IMR-90 (cell line): ENCODE measurements at regions not wholly inside any gene's neighbourhood (a gene's known extent, or its start where the extent isn't known, plus 50 kb on each side); places are given as distances from the start of the nearest gene placed in this dataset.

Experiments used
- ATAC-seq: fragments of 200-7000 bp; cut with Tn5 transposase; 2 replicates; pipeline ENCODE4 v1.9.1; 2020; ENCODE audit warnings: low read depth, mild to moderate bottlenecking, moderate library complexity
- BruUV-seq: library from RNA; stranded (reverse); fragments of 400-500 nt; replicated peaks from 2 replicates; lab custom pipeline; 2021; lab: Mats Ljungman, UMichigan
- CTCF ChIA-PET: fragments of 300-600 bp; formaldehyde crosslinking; extraction: SDS; loops from one replicate; lab custom pipeline; 2021; ENCODE audit warnings: antibody characterized with exemption; lab: Yijun Ruan, JAX
- POLR2A ChIA-PET: fragments of 300-600 bp; sonication (Branson Sonifier 250); formaldehyde crosslinking; loops from one replicate; lab custom pipeline; 2022; ENCODE audit warnings: antibody characterized with exemption; ENCODE audit not compliant: unreplicated experiment; lab: Charles Lee
- DNase-seq: peaks from one replicate; pipeline ENCODE4 v3.0.0; 2013
- H2AFZ ChIP-seq: replicated peaks from 2 replicates; pipeline ENCODE3; 2013; ENCODE audit warnings: low read length, mild to moderate bottlenecking; ENCODE audit not compliant: poor library complexity
- H2AK5ac ChIP-seq: 2 replicates; pipeline ENCODE4 v1.6.1; 2013; ENCODE audit warnings: low read depth, low read length, inconsistent platforms
- H2AK9ac ChIP-seq: replicated peaks from 2 replicates; pipeline ENCODE3; 2013; ENCODE audit warnings: mild to moderate bottlenecking, low read depth, low read length, moderate library complexity; ENCODE audit not compliant: poor library complexity
- H2BK120ac ChIP-seq: 2 replicates; pipeline ENCODE4 v1.6.1; 2013; ENCODE audit warnings: low read depth, low read length, inconsistent platforms
- H2BK15ac ChIP-seq: 3 replicates; pipeline ENCODE4 v1.6.1; 2013; ENCODE audit warnings: low read depth, low read length, inconsistent platforms
- H2BK20ac ChIP-seq: 2 replicates; pipeline ENCODE4 v1.6.1; 2013; ENCODE audit warnings: low read depth, mild to moderate bottlenecking, inconsistent platforms, low read length, moderate library complexity
- H2BK5ac ChIP-seq: 2 replicates; pipeline ENCODE4 v1.6.1; 2013; ENCODE audit warnings: mild to moderate bottlenecking, low read depth, low read length, inconsistent platforms; ENCODE audit not compliant: poor library complexity, severe bottlenecking
- H3K14ac ChIP-seq: replicated peaks from 2 replicates; pipeline ENCODE4 v1.6.1; 2013; ENCODE audit warnings: low read depth, low read length, inconsistent platforms
- H3K18ac ChIP-seq: 2 replicates; pipeline ENCODE4 v1.6.1; 2013; ENCODE audit warnings: low read depth, low read length, control low read depth
- H3K23ac ChIP-seq: 2 replicates; pipeline ENCODE4 v1.6.1; 2013; ENCODE audit warnings: low read depth, low read length, inconsistent platforms
- H3K27ac ChIP-seq: 2 replicates; pipeline ENCODE4 v1.5.1; 2013; ENCODE audit warnings: mild to moderate bottlenecking, control low read depth, low read length; ENCODE audit not compliant: insufficient read depth
- H3K27me3 ChIP-seq: 2 replicates; pipeline ENCODE4 v1.6.1; 2013; ENCODE audit warnings: low read length; ENCODE audit not compliant: control insufficient read depth, insufficient read depth
- H3K36me3 ChIP-seq: 2 replicates; pipeline ENCODE4 v1.6.1; 2013; ENCODE audit warnings: low read length, mixed read lengths; ENCODE audit not compliant: control insufficient read depth, insufficient read depth
- H3K4ac ChIP-seq: 2 replicates; pipeline ENCODE4 v1.6.1; 2013; ENCODE audit warnings: low read depth, low read length, inconsistent platforms
- H3K4me1 ChIP-seq: 2 replicates; pipeline ENCODE4 v1.6.1; 2013; ENCODE audit warnings: low read length, mixed read lengths; ENCODE audit not compliant: control insufficient read depth, insufficient read depth
- H3K4me2 ChIP-seq: 2 replicates; pipeline ENCODE4 v1.6.1; 2013; ENCODE audit warnings: low read depth, mild to moderate bottlenecking, control low read depth, low read length, moderate library complexity
- H3K4me3 ChIP-seq: 2 replicates; pipeline ENCODE4 v1.5.1; 2013; ENCODE audit warnings: low read depth, mild to moderate bottlenecking, control low read depth, low read length, moderate library complexity; ENCODE audit not compliant: insufficient read depth
- H3K56ac ChIP-seq: 2 replicates; pipeline ENCODE4 v1.6.1; 2013; ENCODE audit warnings: low read length, inconsistent platforms; ENCODE audit not compliant: insufficient read depth; ENCODE audit errors: extremely low read depth
- H3K79me1 ChIP-seq, 2 experiments: 2 replicates each; pipeline ENCODE4 v1.6.1; 2013; ENCODE audit warnings: low read length in 2 of 2, inconsistent platforms in 1 of 2, low read depth in 1 of 2
- H3K9ac ChIP-seq: 2 replicates; pipeline ENCODE4 v1.6.1; 2013; ENCODE audit warnings: low read depth, low read length, control low read depth
- H3K9me1 ChIP-seq: 2 replicates; pipeline ENCODE4 v1.6.1; 2013; ENCODE audit warnings: low read length, inconsistent platforms; ENCODE audit not compliant: insufficient read depth
- H3K9me3 ChIP-seq: 2 replicates; pipeline ENCODE4 v1.6.1; 2013; ENCODE audit warnings: low read length; ENCODE audit not compliant: control insufficient read depth, insufficient read depth
- H4K20me1 ChIP-seq: 2 replicates; pipeline ENCODE4 v1.6.1; 2013; ENCODE audit warnings: low read length, inconsistent platforms; ENCODE audit not compliant: insufficient read depth
- H4K5ac ChIP-seq: 2 replicates; pipeline ENCODE4 v1.6.1; 2013; ENCODE audit warnings: mild to moderate bottlenecking, low read depth, low read length, control low read depth
- H4K8ac ChIP-seq, 2 experiments: 2 replicates each; pipeline ENCODE4 v1.6.1; 2013; ENCODE audit warnings: low read depth in 2 of 2, low read length in 2 of 2, control low read depth in 1 of 2, inconsistent platforms in 1 of 2
- H4K91ac ChIP-seq: 2 replicates; pipeline ENCODE4 v1.6.1; 2013; ENCODE audit warnings: low read depth, low read length, inconsistent platforms; ENCODE audit not compliant: insufficient read depth
- BHLHE40 ChIP-seq: fragments of 150-350 bp; IDR thresholded peaks from 2 replicates; pipeline ENCODE4 v1.6.1; 2016; ENCODE audit warnings: mild to moderate bottlenecking, low read depth, low read length
- MAFK ChIP-seq: IDR thresholded peaks from 2 replicates; pipeline ENCODE4 v1.6.1; 2012; ENCODE audit warnings: low read depth, low read length, improper control_type of control experiment
- MXI1 ChIP-seq: IDR thresholded peaks from 2 replicates; pipeline ENCODE4 v1.6.1; 2012; ENCODE audit warnings: low read depth, mild to moderate bottlenecking, low read length, moderate library complexity, borderline replicate concordance
- NFE2L2 ChIP-seq: fragments of 150-350 bp; IDR thresholded peaks from 2 replicates; pipeline ENCODE4 v1.6.1; 2016; ENCODE audit warnings: low read depth, mild to moderate bottlenecking, low read length
- RAD21 ChIP-seq: IDR thresholded peaks from 2 replicates; pipeline ENCODE4 v1.6.1; 2012; ENCODE audit warnings: low read length, improper control_type of control experiment
- RCOR1 ChIP-seq: IDR thresholded peaks from 2 replicates; pipeline ENCODE4 v1.6.1; 2012; ENCODE audit warnings: mild to moderate bottlenecking, low read length, improper control_type of control experiment; ENCODE audit not compliant: insufficient replicate concordance
- RFX5 ChIP-seq: IDR thresholded peaks from 2 replicates; pipeline ENCODE4 v1.8.0; 2012; ENCODE audit warnings: low read depth, mild to moderate bottlenecking, low read length, moderate library complexity
- USF2 ChIP-seq: fragments of 150-350 bp; IDR thresholded peaks from 2 replicates; pipeline ENCODE4 v1.6.1; 2017; ENCODE audit warnings: mild to moderate bottlenecking, antibody characterized with exemption, low read length, low read depth
- WGBS, 2 experiments: methylation state at CpG; one replicate each; pipeline versions ENCODE4 v1.1.5 to v1.1.7; 2013; ENCODE audit warnings: missing lambda C conversion rate in 2 of 2; ENCODE audit not compliant: insufficient read length in 1 of 2; ENCODE audit errors: extremely low coverage in 2 of 2; 5-methylcytosine and 5-hydroxymethylcytosine counted together
- dilution Hi-C: fragments of 300-500 bp; cut with HindIII; formaldehyde crosslinking; loops from one replicate; pipeline ENCODE4 v1.14.3; 2018; ENCODE audit warnings: low sequenced_read_pairs; ENCODE audit not compliant: unreplicated experiment
- in situ Hi-C: fragments of 300-500 bp; cut with MboI; formaldehyde crosslinking; loops from 3 replicates; pipeline ENCODE4 v1.14.3; 2019; ENCODE audit warnings: low sequenced_read_pairs, inconsistent platforms, mixed read lengths
- intact Hi-C: fragments of 100-400 bp; cut with micrococcal nuclease; formaldehyde crosslinking; loops from 2 replicates; pipeline ENCODE4 v1.10.0; 2022
- TF ChIP-seq, protein P1 (sequence below): fragments of 150-350 bp; IDR thresholded peaks from 2 replicates; pipeline ENCODE4 v1.6.1; 2016; ENCODE audit warnings: low read depth, mild to moderate bottlenecking, low read length, moderate library complexity, borderline replicate concordance

DNA sequence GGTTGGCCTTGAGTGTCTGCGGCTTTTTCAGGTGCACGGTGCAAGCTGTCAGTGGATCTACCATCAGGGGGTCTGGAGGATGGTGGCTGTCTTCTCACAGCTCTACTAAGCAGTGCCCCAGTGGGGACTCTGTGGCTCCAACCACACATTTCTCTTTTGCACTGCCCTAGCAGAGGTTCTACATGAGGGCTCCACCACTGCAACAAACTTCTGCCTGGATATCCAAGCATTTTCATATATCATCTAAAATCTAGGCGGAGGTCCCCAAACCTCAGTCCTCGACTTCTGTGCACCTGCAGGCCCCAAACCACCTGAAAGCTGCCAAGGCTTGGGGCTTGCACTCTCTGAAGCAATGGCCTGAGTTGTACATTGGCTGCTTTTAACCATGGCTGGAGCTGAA lies 601.5 kb downstream of the MTRR start:
- ChIA-PET POLR2A (no interaction called here), CTCF (no interaction called here)
- no peak for ATAC-seq
- Histone ChIP-seq H3K56ac (no peak overlapping the region), H2AK5ac (no peak overlapping the region), H3K9ac (no peak overlapping the region), H3K27ac (no peak overlapping the region), H4K20me1 (no peaks in the 10 kb centered on the region), H4K91ac (no peak overlapping the region), H4K5ac (no peak overlapping the region), H4K8ac (no peak overlapping the region), H2BK120ac (no peak overlapping the region), H3K4me1 (no peaks in the 10 kb centered on the region), H3K9me1 (no peaks in the 10 kb centered on the region), H2AK9ac (no peak overlapping the region), H2BK20ac (no peak overlapping the region), H3K23ac (no peak overlapping the region), H3K4ac (no peak overlapping the region), H3K79me1 (no peaks in the 10 kb centered on the region), H3K4me2 (no peak overlapping the region), H3K18ac (no peak overlapping the region), H3K14ac (no peak overlapping the region), H3K27me3 (no peaks in the 10 kb centered on the region), H2BK15ac (no peak overlapping the region), H2BK5ac (no peak overlapping the region), H3K4me3 (no peak overlapping the region), H2AFZ (no peak overlapping the region), H3K36me3 (no peaks in the 10 kb centered on the region), H3K9me3 (peaks cover 7% of the 10 kb centered on the region; the same call in 1 of the 2 replicates)
- TF ChIP-seq RFX5 = no peak
- TF ChIP-seq BHLHE40 = no peak
- no peak for TF ChIP-seq NFE2L2
- TF ChIP-seq MAFK = no peak
- TF ChIP-seq USF2 = no peak
- TF ChIP-seq, protein P1, sequence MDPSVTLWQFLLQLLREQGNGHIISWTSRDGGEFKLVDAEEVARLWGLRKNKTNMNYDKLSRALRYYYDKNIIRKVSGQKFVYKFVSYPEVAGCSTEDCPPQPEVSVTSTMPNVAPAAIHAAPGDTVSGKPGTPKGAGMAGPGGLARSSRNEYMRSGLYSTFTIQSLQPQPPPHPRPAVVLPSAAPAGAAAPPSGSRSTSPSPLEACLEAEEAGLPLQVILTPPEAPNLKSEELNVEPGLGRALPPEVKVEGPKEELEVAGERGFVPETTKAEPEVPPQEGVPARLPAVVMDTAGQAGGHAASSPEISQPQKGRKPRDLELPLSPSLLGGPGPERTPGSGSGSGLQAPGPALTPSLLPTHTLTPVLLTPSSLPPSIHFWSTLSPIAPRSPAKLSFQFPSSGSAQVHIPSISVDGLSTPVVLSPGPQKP = no peak
- TF ChIP-seq RCOR1 = no peak
- TF ChIP-seq MXI1 = no peak
- no peak for TF ChIP-seq RAD21
- dilution Hi-C loops = no loop called here
- intact Hi-C loops = no loop called here
- BruUV-seq = no TSS peak
- WGBS, 2 experiments = 50% methylated on average over 2 of the region's 4 CpGs; no CpG with 5 or more reads in 1 of the 2 experiments
- no peak for DNase-seq
- in situ Hi-C loops = no loop called here
